ACC112 (cell line): ENCODE measurements at regions not wholly inside any gene's neighbourhood (a gene's known extent, or its start where the extent isn't known, plus 50 kb on each side); places are given as distances from the start of the nearest gene placed in this dataset.
"Not testable (repeated sequence)": the region's sequence is repeated elsewhere in the genome, so short reads cannot be mapped to it uniquely, and the experiment has no call there.

Source experiments
- H2AFZ ChIP-seq: fragments of 200-600 bp; sonication (generic); one replicate; pipeline ENCODE4 v1.6.0; 2017; ENCODE audit warnings: antibody characterized with exemption, low read length; ENCODE audit not compliant: unreplicated experiment
- H3K27ac ChIP-seq: fragments of 200-600 bp; sonication (generic); 2 replicates; pipeline ENCODE4 v1.5.1; 2014; ENCODE audit warnings: low read depth, mild to moderate bottlenecking, antibody characterized with exemption, low read length, moderate library complexity
- H3K27me3 ChIP-seq: fragments of 200-600 bp; sonication (generic); 2 replicates; pipeline ENCODE4 v1.6.1; 2014; ENCODE audit warnings: mild to moderate bottlenecking, antibody characterized with exemption, low read length, moderate library complexity, mixed read lengths; ENCODE audit not compliant: insufficient read depth
- H3K36me3 ChIP-seq: fragments of 200-600 bp; sonication (generic); 2 replicates; pipeline ENCODE4 v1.6.1; 2016; ENCODE audit warnings: mild to moderate bottlenecking, antibody characterized with exemption, low read length, moderate library complexity, mixed read lengths; ENCODE audit not compliant: insufficient read depth
- H3K4me1 ChIP-seq: fragments of 200-600 bp; sonication (generic); one replicate; pipeline ENCODE4 v1.6.1; 2016; ENCODE audit warnings: low read length, mixed read lengths; ENCODE audit not compliant: insufficient read depth, unreplicated experiment, control insufficient read depth
- H3K4me3 ChIP-seq: fragments of 200-600 bp; sonication (generic); 2 replicates; pipeline ENCODE4 v1.5.1; 2014; ENCODE audit warnings: mild to moderate bottlenecking, low read depth, low read length
- H3K79me2 ChIP-seq: fragments of 200-600 bp; sonication (generic); one replicate; pipeline ENCODE4 v1.6.0; 2016; ENCODE audit warnings: low read length; ENCODE audit not compliant: control insufficient read depth, unreplicated experiment, insufficient read depth

- H3K27me3 ChIP-seq: no peaks in the 10 kb centered on the region
- H2AFZ ChIP-seq: no peak overlapping the region
- H3K27ac ChIP-seq: no peak overlapping the region
- H3K36me3 ChIP-seq: no peaks in the 10 kb centered on the region
- H3K4me1 ChIP-seq: peaks cover 17% of the 10 kb centered on the region
- H3K4me3 ChIP-seq: no peak overlapping the region
- H3K79me2 ChIP-seq: peaks cover 10% of the 10 kb centered on the region
These were observed 341.6 kb downstream of the SOX9 start for GRCh38 chr17:72462407-72462806.

DNA sequence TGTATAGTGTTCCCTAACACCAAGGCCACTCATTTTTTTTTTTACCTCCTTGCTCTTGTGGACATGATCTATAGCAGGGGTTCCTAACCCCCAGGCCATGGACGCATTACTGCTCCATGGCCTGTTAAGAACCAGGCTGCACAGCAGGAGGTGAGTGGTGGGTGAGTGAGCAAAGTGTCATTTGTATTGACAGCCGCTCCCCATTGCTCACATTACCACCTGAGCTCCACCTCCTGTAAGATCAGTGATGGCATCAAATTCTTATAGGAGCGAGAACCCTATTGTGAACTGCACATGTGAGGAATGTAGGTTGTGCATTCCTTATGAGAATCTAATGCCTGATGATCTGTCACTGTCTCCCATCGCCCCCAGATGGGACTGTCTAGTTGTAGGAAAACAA, 342.0 kb downstream of the SOX9 start:
- H3K79me2 ChIP-seq: peaks cover 10% of the 10 kb centered on the region
- peaks cover 17% of the 10 kb centered on the region for H3K4me1 ChIP-seq

DNA sequence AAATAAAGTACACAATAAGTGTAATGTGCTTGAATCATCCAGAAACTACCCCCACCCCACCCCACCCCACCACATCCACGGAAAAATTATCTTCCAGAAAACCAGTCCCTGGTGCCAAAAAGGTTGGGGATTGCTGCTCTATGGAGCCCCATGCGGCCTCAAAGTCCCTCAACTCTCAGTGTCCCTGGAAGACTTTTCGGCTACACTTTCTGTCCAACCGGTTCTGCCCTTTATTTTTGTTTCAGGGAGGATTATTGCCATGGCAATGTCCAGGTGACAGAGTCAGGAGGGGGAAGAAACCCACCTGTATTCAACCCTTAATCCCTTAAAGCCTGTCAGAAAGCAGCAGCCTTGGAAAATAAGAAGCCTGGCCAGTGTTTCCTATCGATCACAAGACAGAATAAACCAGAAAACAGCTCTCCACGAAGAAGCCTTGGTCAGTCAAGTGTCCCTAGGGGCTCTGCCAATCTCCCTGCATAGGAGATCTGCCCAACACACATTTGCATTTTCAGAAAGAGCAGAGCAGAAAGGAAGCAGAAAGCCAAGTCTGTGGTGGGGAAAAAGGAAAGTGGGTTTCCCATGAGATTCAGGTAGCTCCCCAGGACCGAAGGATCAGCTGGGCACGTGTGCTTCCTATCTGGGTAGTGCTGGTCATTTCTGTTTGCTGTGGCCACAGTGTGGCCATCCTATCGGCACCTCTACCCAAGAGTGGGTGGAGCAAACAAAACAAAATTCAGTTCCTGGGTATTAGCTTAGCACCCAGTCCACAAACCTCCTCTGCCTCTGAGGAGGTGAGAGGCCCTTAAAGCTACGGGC, 342.7 kb downstream of the SOX9 start:
- peaks cover 17% of the 10 kb centered on the region for H3K4me1 ChIP-seq
- H3K79me2 ChIP-seq: peaks cover 12% of the 10 kb centered on the region
- no peaks in the 10 kb centered on the region for H3K36me3 ChIP-seq
- H3K4me3 ChIP-seq: no peak overlapping the region
- peak overlapping the region; percentile 5 for H2AFZ ChIP-seq
- no peak overlapping the region for H3K27ac ChIP-seq
- H3K27me3 ChIP-seq: no peaks in the 10 kb centered on the region

More for the DNA sequence above, 342.0 kb downstream of the SOX9 start:
- Histone ChIP-seq H3K27ac (no peak overlapping the region), H3K4me3 (no peak overlapping the region), H2AFZ (no peak overlapping the region), H3K36me3 (no peaks in the 10 kb centered on the region), H3K27me3 (no peaks in the 10 kb centered on the region)

DNA sequence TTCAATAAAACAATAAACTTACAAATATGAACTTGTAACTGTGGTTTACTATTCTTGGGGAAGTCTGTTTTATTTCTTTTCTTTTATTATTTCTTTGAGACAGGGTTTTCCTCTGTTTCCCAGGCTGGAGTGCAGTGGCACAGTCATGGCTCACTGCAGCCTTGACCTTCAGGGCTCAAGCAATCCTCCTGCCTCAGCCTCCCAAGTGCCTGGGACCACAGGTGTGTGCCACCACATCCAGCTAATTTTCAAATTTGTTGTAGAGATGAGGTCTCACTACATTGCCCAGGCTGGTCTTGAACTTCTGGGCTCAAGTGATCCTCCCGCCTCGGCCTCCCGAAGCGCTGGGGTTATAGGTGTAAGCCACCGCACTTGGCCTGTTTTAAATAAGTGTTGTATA, 343.4 kb downstream of the SOX9 start:
- not testable (repeated sequence) for H3K27ac ChIP-seq, H3K36me3 ChIP-seq, H3K27me3 ChIP-seq, H3K4me3 ChIP-seq, H2AFZ ChIP-seq
- H3K79me2 ChIP-seq: peaks cover 14% of the 10 kb centered on the region
- peaks cover 17% of the 10 kb centered on the region for H3K4me1 ChIP-seq

- no peaks in the 10 kb centered on the region for H3K36me3 ChIP-seq
- H3K4me1 ChIP-seq: peaks cover 17% of the 10 kb centered on the region
- no peak overlapping the region for H3K4me3 ChIP-seq
- no peaks in the 10 kb centered on the region for H3K27me3 ChIP-seq
- no peak overlapping the region for H2AFZ ChIP-seq
- peaks cover 14% of the 10 kb centered on the region for H3K79me2 ChIP-seq
- peak overlapping the region; percentile 38; the same call in 1 of the 2 replicates for H3K27ac ChIP-seq
These were observed 344.6 kb downstream of the SOX9 start for GRCh38 chr17:72465191-72466024.

GRCh38 chr17:72466199-72466598, 345.4 kb downstream of the SOX9 start:
- H2AFZ ChIP-seq: no peak overlapping the region
- peaks cover 14% of the 10 kb centered on the region for H3K79me2 ChIP-seq
- no peak overlapping the region for H3K4me3 ChIP-seq
- peak overlapping the region; percentile 38; the same call in 1 of the 2 replicates for H3K27ac ChIP-seq
- H3K36me3 ChIP-seq: no peaks in the 10 kb centered on the region
- peaks cover 17% of the 10 kb centered on the region for H3K4me1 ChIP-seq
- no peaks in the 10 kb centered on the region for H3K27me3 ChIP-seq

DNA sequence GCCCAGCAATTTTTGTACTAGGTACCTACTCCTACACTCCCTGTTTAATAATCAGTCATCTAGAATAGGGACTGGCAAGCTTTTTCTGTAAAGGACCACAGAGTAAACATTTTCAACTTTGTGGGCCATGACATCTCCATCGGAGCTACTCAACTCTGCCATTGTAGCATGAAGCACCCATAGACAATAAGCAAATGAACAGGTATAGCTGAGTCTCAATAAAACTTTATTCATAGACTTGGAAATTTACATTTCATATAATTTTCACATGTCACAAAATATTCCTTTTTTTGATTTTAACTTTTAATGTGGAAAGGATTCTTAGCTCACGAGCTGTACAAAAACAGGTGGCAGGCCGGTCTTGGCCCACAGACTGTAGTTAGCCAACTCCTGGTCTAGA, 345.8 kb downstream of the SOX9 start:
- Histone ChIP-seq H3K79me2 (peaks cover 14% of the 10 kb centered on the region), H3K27ac (no peak overlapping the region), H3K4me1 (peaks cover 17% of the 10 kb centered on the region), H3K4me3 (no peak overlapping the region), H2AFZ (no peak overlapping the region), H3K36me3 (no peaks in the 10 kb centered on the region), H3K27me3 (no peaks in the 10 kb centered on the region)

- Histone ChIP-seq H3K27me3 (no peaks in the 10 kb centered on the region), H3K27ac (no peak overlapping the region), H2AFZ (no peak overlapping the region), H3K36me3 (no peaks in the 10 kb centered on the region), H3K79me2 (peaks cover 12% of the 10 kb centered on the region), H3K4me1 (peaks cover 17% of the 10 kb centered on the region), H3K4me3 (no peak overlapping the region)
These were observed 347.2 kb downstream of the SOX9 start for GRCh38 chr17:72467841-72468653.

- peaks cover 17% of the 10 kb centered on the region for H3K4me1 ChIP-seq
- peaks cover 5% of the 10 kb centered on the region for H3K79me2 ChIP-seq
- H3K27me3 ChIP-seq: no peaks in the 10 kb centered on the region
- no peak overlapping the region for H3K27ac ChIP-seq
- H3K36me3 ChIP-seq: no peaks in the 10 kb centered on the region
- H3K4me3 ChIP-seq: no peak overlapping the region
- H2AFZ ChIP-seq: no peak overlapping the region
These were observed 348.0 kb downstream of the SOX9 start for GRCh38 chr17:72468841-72469240.

GRCh38 chr17:72470121-72470705, 349.4 kb downstream of the SOX9 start:
- H3K4me1 ChIP-seq: peaks cover 15% of the 10 kb centered on the region
- H3K27me3 ChIP-seq: no peaks in the 10 kb centered on the region
- peaks cover 3% of the 10 kb centered on the region for H3K79me2 ChIP-seq
- no peak overlapping the region for H2AFZ ChIP-seq
- H3K27ac ChIP-seq: no peak overlapping the region
- H3K4me3 ChIP-seq: no peak overlapping the region
- H3K36me3 ChIP-seq: no peaks in the 10 kb centered on the region
